ENCODE measurements at regions not wholly inside any gene's neighbourhood (a gene's known extent, or its start where the extent isn't known, plus 50 kb on each side); places are given as distances from the start of the nearest gene placed in this dataset.

DNA sequence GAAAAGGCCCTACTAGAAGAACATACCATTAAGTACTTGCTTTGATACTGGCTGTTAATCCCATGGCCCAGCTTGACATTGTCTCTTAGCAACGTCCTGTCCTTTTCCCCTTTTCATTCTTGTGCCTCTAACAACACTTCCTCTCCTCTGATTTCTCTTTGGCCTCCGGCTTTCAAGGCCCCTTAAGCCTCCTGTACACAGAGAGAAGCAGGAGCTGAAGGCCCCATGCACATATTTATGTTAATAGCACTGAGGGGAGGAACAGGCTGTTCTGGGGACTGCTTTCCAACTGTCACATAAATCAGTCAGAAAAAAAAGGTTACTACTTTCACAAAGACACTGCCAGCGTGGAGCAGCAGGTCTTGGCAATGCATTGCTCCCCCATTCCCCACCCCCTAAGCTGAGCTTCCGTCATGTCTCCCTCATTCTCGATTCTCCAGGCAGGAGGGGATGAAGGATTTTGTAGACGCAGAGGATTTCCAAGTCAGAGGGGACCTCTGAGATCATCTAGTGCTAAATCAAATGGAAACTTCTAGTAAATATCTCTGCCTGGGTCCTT is 257.4 kb upstream of the ADAMTS9 start:
- DNase-seq (ENCODE audit: extremely low spot score, unreplicated experiment) = no peak

DNA sequence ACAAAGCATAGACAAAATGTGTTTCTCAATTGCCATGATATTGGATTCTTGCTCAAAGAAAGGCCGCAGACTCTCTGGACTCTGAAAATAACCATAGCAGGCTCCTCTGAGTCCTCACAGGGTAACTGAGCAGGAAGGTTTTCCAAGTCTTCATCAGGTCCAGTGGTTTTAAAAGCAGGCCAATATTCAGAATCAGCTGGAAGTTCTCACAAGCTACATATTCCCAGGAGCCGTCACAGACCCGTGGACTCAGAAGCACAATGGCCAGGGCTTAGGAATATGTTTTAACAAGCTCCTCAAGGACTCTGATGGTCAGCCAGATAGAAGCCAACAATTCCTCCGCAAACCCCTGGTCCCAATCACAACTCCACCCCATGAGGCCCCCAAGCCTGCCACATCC is 256.1 kb upstream of the ADAMTS9 start:
- H3K36me3 Mint-ChIP-seq = no peaks in the 10 kb centered on the region
- H3K27ac Mint-ChIP-seq = no peak overlapping the region
- no peak overlapping the region for H3K4me3 Mint-ChIP-seq
- TF ChIP-seq, protein P1, sequence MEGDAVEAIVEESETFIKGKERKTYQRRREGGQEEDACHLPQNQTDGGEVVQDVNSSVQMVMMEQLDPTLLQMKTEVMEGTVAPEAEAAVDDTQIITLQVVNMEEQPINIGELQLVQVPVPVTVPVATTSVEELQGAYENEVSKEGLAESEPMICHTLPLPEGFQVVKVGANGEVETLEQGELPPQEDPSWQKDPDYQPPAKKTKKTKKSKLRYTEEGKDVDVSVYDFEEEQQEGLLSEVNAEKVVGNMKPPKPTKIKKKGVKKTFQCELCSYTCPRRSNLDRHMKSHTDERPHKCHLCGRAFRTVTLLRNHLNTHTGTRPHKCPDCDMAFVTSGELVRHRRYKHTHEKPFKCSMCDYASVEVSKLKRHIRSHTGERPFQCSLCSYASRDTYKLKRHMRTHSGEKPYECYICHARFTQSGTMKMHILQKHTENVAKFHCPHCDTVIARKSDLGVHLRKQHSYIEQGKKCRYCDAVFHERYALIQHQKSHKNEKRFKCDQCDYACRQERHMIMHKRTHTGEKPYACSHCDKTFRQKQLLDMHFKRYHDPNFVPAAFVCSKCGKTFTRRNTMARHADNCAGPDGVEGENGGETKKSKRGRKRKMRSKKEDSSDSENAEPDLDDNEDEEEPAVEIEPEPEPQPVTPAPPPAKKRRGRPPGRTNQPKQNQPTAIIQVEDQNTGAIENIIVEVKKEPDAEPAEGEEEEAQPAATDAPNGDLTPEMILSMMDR (conservative IDR thresholded peaks at IDR 0.05) = no peak
- H3K4me1 Mint-ChIP-seq (ENCODE audit: unreplicated experiment) = peaks cover 26% of the 10 kb centered on the region
- peaks cover 3% of the 10 kb centered on the region for H3K27me3 Mint-ChIP-seq
- H3K9me3 Mint-ChIP-seq = peaks cover 5% of the 10 kb centered on the region
- no peak for DNase-seq (ENCODE audit: extremely low spot score, unreplicated experiment)

More for the DNA sequence above, 257.4 kb upstream of the ADAMTS9 start:
- no peaks in the 10 kb centered on the region for H3K36me3 Mint-ChIP-seq
- TF ChIP-seq, protein P1 (conservative IDR thresholded peaks at IDR 0.05) = no peak
- peaks cover 3% of the 10 kb centered on the region for H3K27me3 Mint-ChIP-seq
- peak overlapping the region; percentile 61 for H3K27ac Mint-ChIP-seq
- H3K4me3 Mint-ChIP-seq = peak overlapping the region; percentile 16
- H3K9me3 Mint-ChIP-seq = peaks cover 5% of the 10 kb centered on the region
- H3K4me1 Mint-ChIP-seq (ENCODE audit: unreplicated experiment) = peaks cover 24% of the 10 kb centered on the region

DNA sequence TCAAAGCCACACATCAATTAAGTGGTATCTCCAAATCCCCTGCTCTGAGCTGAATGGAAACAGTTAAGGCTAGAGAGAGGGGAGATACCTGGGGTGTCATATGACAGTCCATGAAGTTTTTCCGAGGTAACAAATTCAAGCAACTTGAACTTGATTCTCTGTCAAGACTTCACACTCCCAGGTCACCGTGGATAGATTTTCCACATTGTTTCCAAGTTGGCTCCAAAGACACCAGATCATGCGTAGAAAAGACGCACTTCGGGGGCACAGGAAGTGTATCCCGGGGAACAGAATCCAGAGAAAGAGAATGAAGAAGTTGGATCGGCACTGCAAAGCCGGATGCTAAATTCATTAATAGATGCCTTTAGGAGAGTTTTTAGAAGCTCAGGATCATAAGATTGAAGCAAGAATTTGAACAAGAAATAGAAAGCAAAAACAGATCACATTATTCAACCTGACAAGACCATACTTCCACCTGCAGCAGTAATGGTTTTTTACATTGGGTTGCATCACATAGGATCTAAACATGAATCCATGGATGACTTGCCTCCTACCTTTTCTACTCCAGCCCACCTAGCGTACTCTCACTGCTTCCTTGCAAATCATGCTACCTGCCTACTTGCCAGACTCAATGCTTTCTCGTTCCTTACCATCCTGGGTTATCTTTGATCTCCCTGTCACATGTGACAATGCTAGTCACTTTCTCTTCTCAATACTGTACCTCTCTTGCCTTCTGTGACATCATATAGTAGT is 253.0 kb upstream of the ADAMTS9 start:
- Mint-ChIP-seq H3K4me3 (no peak overlapping the region), H3K27ac (no peak overlapping the region), H3K4me1 (ENCODE audit: unreplicated experiment) (peaks cover 25% of the 10 kb centered on the region), H3K36me3 (no peaks in the 10 kb centered on the region), H3K27me3 (peaks cover 3% of the 10 kb centered on the region), H3K9me3 (peaks cover 5% of the 10 kb centered on the region)
- no peak for DNase-seq (ENCODE audit: extremely low spot score, unreplicated experiment)
- TF ChIP-seq, protein P1 (conservative IDR thresholded peaks at IDR 0.05) = no peak

DNA sequence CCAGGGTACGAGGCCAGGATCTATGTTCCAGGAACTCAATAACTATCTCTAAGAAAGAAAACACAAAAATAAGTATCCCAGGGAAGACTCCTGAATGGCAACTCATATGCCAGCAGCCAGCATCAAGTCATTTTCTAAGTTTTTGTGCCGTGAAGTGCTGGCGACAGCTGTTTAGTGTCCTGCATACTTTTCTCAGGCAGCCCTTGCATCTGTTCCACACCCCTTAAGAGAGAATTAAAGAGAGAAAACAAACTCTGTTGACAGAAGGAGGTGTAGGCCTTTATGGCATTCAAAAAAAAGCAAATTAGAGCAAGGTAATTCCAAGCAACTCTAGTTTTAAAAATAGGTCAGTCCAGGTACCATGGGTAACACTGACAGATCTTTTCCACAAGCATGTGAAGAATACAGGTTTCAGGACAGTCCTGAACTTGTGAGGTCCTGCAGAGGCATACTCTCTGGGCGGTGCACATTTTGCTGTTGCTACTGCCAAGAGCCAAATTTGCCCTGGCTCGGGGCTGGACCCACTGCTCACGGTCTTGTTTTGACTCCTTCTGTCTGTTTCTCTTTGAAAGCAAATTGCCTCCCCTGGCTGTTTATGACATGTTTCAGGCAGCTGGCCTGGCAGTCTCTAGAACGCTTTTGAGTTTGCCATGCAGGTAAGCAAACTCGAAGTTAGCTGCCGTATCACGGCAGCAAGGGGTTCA is 252.1 kb upstream of the ADAMTS9 start:
- DNase-seq (ENCODE audit: extremely low spot score, unreplicated experiment) = no peak
- TF ChIP-seq, protein P1 (conservative IDR thresholded peaks at IDR 0.05) = no peak
- no peak overlapping the region for H3K4me3 Mint-ChIP-seq
- H3K4me1 Mint-ChIP-seq (ENCODE audit: unreplicated experiment) = peaks cover 16% of the 10 kb centered on the region
- no peak overlapping the region for H3K27ac Mint-ChIP-seq
- H3K9me3 Mint-ChIP-seq = peaks cover 5% of the 10 kb centered on the region
- H3K27me3 Mint-ChIP-seq = peaks cover 3% of the 10 kb centered on the region
- H3K36me3 Mint-ChIP-seq = no peaks in the 10 kb centered on the region

DNA sequence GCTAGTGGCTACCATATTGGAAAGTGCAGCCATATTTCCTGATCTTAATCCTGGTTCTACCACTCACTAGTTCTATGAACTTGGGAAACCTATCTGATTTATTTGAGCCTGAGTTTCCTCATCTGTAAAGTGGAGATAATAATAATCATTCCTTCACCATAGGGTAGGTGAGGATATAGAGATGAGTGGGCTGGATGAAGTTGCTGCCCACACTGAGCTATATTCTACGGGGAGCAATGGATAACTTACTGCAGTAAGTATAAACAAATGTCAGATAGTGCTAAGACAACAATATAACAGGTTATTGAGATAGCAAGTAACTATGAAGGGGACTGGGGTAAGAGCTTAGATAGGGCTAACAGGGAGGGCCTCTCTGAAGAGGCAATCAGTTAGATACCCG is 251.5 kb upstream of the ADAMTS9 start:
- TF ChIP-seq, protein P1 (conservative IDR thresholded peaks at IDR 0.05) = no peak
- Mint-ChIP-seq H3K36me3 (no peaks in the 10 kb centered on the region), H3K27ac (no peak overlapping the region), H3K4me3 (no peak overlapping the region), H3K4me1 (ENCODE audit: unreplicated experiment) (peaks cover 10% of the 10 kb centered on the region), H3K9me3 (peaks cover 5% of the 10 kb centered on the region), H3K27me3 (peaks cover 3% of the 10 kb centered on the region)
- DNase-seq (ENCODE audit: extremely low spot score, unreplicated experiment) = no peak
